Loucy (cell line): ENCODE measurements at regions not wholly inside any gene's neighbourhood (a gene's known extent, or its start where the extent isn't known, plus 50 kb on each side); places are given as distances from the start of the nearest gene placed in this dataset.

Experiments used
- H2AFZ ChIP-seq: fragments of 200-600 bp; sonication (generic); 2 replicates; pipeline ENCODE4 v1.6.0; 2016; ENCODE audit warnings: antibody characterized with exemption, mild to moderate bottlenecking, low read length, moderate library complexity
- H3F3A ChIP-seq: fragments of 200-600 bp; 2 replicates; pipeline ENCODE4 v1.6.0; 2016; ENCODE audit warnings: antibody characterized with exemption, low read depth, mild to moderate bottlenecking
- H3K27me3 ChIP-seq: fragments of 200-600 bp; sonication (generic); 2 replicates; pipeline ENCODE4 v1.6.1; 2014; ENCODE audit warnings: low read length, mild to moderate bottlenecking; ENCODE audit not compliant: insufficient read depth, poor library complexity, severe bottlenecking
- H3K36me3 ChIP-seq: fragments of 200-600 bp; sonication (generic); 2 replicates; pipeline ENCODE4 v1.6.1; 2016; ENCODE audit warnings: low read length; ENCODE audit not compliant: insufficient read depth
- H3K4me1 ChIP-seq: fragments of 200-600 bp; sonication (generic); 2 replicates; pipeline ENCODE4 v1.5.1; 2014; ENCODE audit warnings: low read length, mild to moderate bottlenecking; ENCODE audit not compliant: insufficient read depth, poor library complexity, severe bottlenecking
- H3K4me2 ChIP-seq: fragments of 200-600 bp; sonication (generic); 2 replicates; pipeline ENCODE4 v1.6.0; 2014; ENCODE audit warnings: antibody characterized with exemption, low read length, low read depth, mild to moderate bottlenecking; ENCODE audit not compliant: poor library complexity, severe bottlenecking
- H3K4me3 ChIP-seq: fragments of 200-600 bp; sonication (generic); 2 replicates; pipeline ENCODE4 v1.5.1; 2014; ENCODE audit warnings: low read length, mild to moderate bottlenecking, mixed read lengths; ENCODE audit not compliant: poor library complexity, severe bottlenecking
- H3K79me2 ChIP-seq: fragments of 200-600 bp; sonication (generic); 2 replicates; pipeline ENCODE4 v1.6.1; 2014; ENCODE audit warnings: low read length; ENCODE audit not compliant: insufficient read depth
- H3K9ac ChIP-seq: fragments of 200-600 bp; sonication (generic); 2 replicates; pipeline ENCODE4 v1.6.0; 2014; ENCODE audit warnings: mild to moderate bottlenecking, low read depth, low read length, moderate library complexity; ENCODE audit not compliant: poor library complexity, severe bottlenecking
- H3K9me2 ChIP-seq: fragments of 200-600 bp; sonication (generic); replicated peaks from 2 replicates; pipeline ENCODE4 v1.6.1; 2016; ENCODE audit warnings: low read depth, low read length, mixed read lengths
- H3K9me3 ChIP-seq: fragments of 200-600 bp; sonication (generic); 2 replicates; pipeline ENCODE4 v1.6.1; 2014; ENCODE audit warnings: mild to moderate bottlenecking, antibody characterized with exemption, low read length, low read depth; ENCODE audit not compliant: insufficient read depth
- H4K20me1 ChIP-seq: fragments of 200-600 bp; sonication (generic); 2 replicates; pipeline ENCODE4 v1.6.0; 2014; ENCODE audit warnings: antibody characterized with exemption, low read length, mild to moderate bottlenecking; ENCODE audit not compliant: insufficient read depth, poor library complexity, severe bottlenecking
- CTCF ChIP-seq: fragments of 200-600 bp; sonication (generic); conservative IDR thresholded peaks from 2 replicates; pipeline ENCODE4 v1.5.1; 2014; ENCODE audit warnings: mild to moderate bottlenecking, antibody characterized with exemption, low read length
- EZH2phosphoT487 ChIP-seq: fragments of 200-600 bp; IDR thresholded peaks from 2 replicates; pipeline ENCODE4 v1.6.1; 2018; ENCODE audit warnings: antibody characterized with exemption, mild to moderate bottlenecking, moderate library complexity, borderline replicate concordance

- Histone ChIP-seq H2AFZ (no peak overlapping the region), H3K4me2 (no peak overlapping the region), H3K4me3 (no peak overlapping the region), H3K9me3 (peaks cover 4% of the 10 kb centered on the region; the same call in 1 of the 2 replicates), H3K9me2 (no peaks in the 10 kb centered on the region), H3F3A (no peaks in the 10 kb centered on the region), H3K4me1 (no peaks in the 10 kb centered on the region), H3K79me2 (no peaks in the 10 kb centered on the region), H3K9ac (no peak overlapping the region), H3K36me3 (no peaks in the 10 kb centered on the region), H4K20me1 (no peaks in the 10 kb centered on the region), H3K27me3 (no peaks in the 10 kb centered on the region)
- TF ChIP-seq CTCF (no peak), EZH2phosphoT487 (no peak)
These were observed 423.8 kb upstream of the FRG1 start for GRCh38 chr4:189516902-189517301.

GRCh38 chr4:189519186-189519585 lies 421.5 kb upstream of the FRG1 start:
- Histone ChIP-seq H3K4me3 (no peak overlapping the region), H3K9me3 (peaks cover 7% of the 10 kb centered on the region; the same call in 1 of the 2 replicates), H3K4me1 (no peaks in the 10 kb centered on the region), H3K27me3 (no peaks in the 10 kb centered on the region), H3K79me2 (no peaks in the 10 kb centered on the region), H4K20me1 (no peaks in the 10 kb centered on the region), H3F3A (no peaks in the 10 kb centered on the region), H3K36me3 (no peaks in the 10 kb centered on the region), H3K9me2 (no peaks in the 10 kb centered on the region), H3K4me2 (no peak overlapping the region), H3K9ac (no peak overlapping the region), H2AFZ (no peak overlapping the region)
- no peak for TF ChIP-seq CTCF

GRCh38 chr4:189525304-189525703 lies 415.4 kb upstream of the FRG1 start:
- Histone ChIP-seq H3K9me3 (peaks cover 24% of the 10 kb centered on the region; the same call in 1 of the 2 replicates), H3K4me1 (no peaks in the 10 kb centered on the region), H3K27me3 (no peaks in the 10 kb centered on the region), H2AFZ (no peak overlapping the region), H3K79me2 (no peaks in the 10 kb centered on the region), H3K36me3 (no peaks in the 10 kb centered on the region), H4K20me1 (no peaks in the 10 kb centered on the region), H3F3A (no peaks in the 10 kb centered on the region), H3K4me2 (no peak overlapping the region), H3K9ac (no peak overlapping the region), H3K4me3 (no peak overlapping the region), H3K9me2 (no peaks in the 10 kb centered on the region)
- no peak for TF ChIP-seq CTCF
- TF ChIP-seq EZH2phosphoT487 = no peak
